NCI-H2107 treated with DMSO at 0.1 percent for 48 hours (cell line): ENCODE measurements at regions not wholly inside any gene's neighbourhood (a gene's known extent, or its start where the extent isn't known, plus 50 kb on each side); places are given as distances from the start of the nearest gene placed in this dataset.

Experiments
- DNase-seq: peaks from one replicate; lab custom pipeline; 2025; ENCODE audit not compliant: unreplicated experiment; lab: John Stamatoyannopoulos, UW

DNA sequence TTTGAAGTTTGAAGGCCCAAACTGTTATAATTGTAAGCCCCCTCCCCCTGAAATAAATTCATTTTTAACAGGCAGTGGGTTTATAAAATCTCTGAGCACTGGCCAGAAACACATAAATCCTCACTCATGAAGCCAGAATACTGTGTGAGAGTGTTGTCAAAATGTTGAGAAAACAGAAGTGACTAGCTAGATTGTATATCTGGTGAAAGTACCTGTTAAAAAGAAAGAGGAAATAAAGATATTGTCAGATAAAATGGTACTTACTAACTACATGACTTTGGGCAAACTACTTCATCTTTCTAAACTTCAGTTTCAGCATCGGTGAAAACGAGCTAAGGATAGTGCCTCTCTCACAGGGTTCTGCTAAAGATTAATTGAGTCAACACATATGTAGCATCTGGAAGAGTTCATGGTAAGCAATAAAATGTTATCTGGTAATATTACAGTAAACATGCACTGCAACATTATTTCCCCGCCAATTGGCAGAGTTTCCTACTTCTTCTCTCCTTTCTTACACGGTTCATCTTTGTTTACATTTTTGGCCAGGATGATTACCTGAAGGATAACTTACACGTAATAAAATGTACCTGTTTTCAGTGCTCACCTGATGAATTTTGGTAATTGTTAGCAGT, 202.5 kb upstream of the CHRM2 start:
- no peak for DNase-seq

- no peak for DNase-seq
These were observed 203.9 kb upstream of the CHRM2 start for GRCh38 chr7:136664537-136664936.

GRCh38 chr7:136657482-136657921, 210.9 kb upstream of the CHRM2 start:
- DNase-seq: no peak

GRCh38 chr7:136656516-136656915, 211.9 kb upstream of the CHRM2 start:
- DNase-seq: no peak

DNA sequence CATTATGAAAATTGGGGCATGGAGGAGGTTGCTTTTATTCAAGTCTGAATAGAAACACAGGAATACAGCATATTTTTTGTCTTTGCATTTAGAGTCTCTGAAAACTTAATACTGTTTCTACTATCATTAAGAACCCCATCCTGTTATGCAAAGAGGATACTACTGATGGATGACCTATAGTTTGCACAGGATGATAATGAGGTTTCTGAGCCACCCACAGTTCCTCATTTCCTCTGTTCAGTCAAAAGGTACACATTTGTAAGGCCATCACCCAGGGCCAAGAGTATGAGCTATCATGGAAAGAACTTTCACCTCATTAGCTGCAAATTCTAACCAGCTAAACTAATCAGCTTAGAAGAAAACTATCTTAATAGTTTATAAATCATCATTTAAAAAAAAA, 213.0 kb upstream of the CHRM2 start:
- no peak for DNase-seq

DNA sequence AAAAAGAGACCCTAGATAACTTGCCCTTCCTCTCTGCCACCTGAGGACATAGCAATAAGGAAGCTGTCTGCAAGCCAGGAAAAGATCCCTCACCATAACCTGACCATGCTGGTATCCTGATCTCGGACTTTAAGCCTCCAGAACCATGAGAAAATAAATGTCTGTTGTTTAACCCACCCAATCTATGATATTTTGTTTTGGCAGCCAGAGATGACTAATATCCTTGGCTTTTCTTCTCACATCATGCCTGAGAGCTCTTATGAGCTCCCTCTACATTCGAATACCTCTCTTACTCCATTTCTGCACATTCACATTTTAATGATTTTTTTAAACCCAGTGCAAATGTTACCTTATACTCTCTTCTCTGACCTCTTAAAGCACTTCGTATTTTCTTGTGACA, 214.0 kb upstream of the CHRM2 start:
- no peak for DNase-seq

DNA sequence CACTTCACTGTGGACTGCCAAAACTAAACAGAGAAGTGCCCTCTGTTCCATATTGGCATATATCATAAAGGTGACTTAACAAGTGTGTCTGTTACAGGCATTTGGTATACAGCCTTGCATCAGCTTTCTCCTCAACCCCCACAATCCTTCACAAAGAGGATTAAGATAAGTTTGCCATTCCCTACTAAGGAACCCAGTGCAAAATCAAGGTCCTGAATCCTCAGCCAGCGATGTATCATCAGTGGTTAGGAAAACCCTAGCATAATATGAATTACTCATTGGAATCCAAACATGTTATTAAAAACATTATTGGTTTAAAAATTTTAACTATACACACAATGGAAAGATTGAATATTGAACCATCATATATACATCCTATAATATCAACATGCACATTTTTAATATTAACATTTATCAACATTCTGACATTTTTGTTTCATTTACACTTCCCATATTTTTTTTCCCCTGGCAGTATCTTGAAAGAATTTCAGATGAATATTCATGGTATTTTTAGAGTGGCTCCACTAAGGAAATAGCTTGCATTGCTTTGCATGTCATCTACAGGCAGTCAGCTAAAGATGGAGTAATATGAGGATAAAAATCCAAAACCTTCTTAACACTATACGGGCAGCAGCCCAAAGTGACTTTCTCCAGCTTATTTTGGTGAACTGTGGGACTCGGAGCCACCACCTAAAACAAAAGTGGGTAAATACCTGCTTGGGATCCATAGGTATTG, 215.6 kb upstream of the CHRM2 start:
- DNase-seq: no peak

GRCh38 chr7:136640977-136641376, 227.5 kb upstream of the CHRM2 start:
- DNase-seq: no peak

- DNase-seq: no peak
These were observed 230.6 kb upstream of the CHRM2 start for GRCh38 chr7:136637813-136638212.

GRCh38 chr7:136635751-136636150, 232.7 kb upstream of the CHRM2 start:
- DNase-seq: no peak

DNA sequence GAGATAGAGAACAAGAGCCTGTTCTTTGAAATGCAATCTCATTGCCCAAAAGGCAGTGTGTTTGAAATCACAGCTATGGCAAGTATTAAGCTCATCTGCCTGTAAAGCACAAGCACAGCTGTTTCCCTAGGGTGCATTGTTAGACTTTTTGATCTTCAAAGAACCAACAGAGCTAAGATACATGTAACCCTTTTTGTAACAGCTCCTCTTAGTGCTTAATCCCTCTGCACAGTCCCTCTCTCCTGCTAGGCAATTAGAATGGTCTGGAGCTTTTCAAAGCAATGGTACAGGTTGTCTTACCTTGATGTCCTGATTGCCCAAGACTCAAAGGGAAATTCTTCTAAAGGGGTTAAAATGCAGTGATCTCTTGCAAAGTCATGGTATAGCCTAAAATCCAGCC, 249.6 kb upstream of the CHRM2 start:
- no peak for DNase-seq

DNA sequence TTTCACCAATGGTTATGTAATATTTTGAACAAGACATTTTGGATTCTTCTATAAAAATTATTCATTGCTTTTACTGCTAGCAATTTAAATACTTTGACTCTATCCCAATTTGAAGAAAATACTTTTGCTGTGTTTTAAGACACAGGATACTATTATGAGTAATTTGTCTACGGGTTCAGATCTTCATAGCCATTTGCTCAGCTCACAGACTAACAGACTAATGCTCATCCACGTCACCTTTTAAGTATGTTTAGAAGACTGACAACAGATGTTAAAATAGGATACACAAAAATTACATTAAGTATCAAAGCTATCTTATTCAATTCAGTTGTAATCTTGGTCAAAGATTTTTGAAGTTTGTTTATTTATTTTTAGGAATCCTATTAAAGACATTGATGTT, 251.3 kb upstream of the CHRM2 start:
- DNase-seq: no peak

GRCh38 chr7:136605532-136606329, 262.7 kb upstream of the CHRM2 start:
- DNase-seq: no peak

- no peak for DNase-seq
These were observed 266.7 kb upstream of the CHRM2 start for GRCh38 chr7:136601772-136602171.

DNA sequence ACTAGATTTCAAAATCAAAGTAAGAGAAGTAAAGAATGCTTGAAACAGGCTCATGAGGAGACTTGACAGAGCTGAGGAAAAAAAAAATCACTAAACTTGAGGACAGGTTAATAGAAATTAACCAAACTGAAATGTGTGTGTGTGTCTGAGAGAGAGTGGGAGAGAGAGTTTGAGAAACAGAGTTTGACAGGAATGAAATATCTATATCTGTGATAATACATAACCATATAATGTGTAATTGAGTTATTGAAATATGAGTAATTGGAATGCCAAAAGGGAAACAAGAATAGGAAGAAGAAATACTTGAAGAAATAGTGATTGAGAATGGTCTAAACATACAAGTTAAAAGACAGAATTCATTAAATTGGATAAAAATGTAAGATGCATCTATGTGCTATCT, 268.0 kb upstream of the CHRM2 start:
- DNase-seq: no peak

DNA sequence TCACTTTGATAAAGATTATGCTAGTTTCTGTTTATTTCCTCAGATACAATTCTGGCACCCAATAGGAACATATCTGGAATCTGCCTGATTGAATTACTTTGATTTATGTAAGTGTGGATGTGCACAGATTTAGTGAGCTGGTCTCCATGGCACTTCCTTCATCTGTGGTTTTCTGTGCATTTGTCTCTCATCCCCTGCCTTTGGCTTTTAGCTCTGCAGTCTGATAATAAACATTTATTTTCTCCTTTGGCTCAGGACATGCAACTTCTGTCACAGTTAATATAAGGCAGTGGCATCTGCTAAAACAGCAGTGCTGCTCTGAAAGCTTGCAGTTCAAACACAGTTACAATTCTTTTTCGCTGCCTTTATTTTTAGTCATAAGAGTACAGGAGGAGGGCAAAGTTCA, 273.7 kb upstream of the CHRM2 start:
- no peak for DNase-seq

GRCh38 chr7:136588216-136588615, 280.2 kb upstream of the CHRM2 start:
- DNase-seq: no peak

DNA sequence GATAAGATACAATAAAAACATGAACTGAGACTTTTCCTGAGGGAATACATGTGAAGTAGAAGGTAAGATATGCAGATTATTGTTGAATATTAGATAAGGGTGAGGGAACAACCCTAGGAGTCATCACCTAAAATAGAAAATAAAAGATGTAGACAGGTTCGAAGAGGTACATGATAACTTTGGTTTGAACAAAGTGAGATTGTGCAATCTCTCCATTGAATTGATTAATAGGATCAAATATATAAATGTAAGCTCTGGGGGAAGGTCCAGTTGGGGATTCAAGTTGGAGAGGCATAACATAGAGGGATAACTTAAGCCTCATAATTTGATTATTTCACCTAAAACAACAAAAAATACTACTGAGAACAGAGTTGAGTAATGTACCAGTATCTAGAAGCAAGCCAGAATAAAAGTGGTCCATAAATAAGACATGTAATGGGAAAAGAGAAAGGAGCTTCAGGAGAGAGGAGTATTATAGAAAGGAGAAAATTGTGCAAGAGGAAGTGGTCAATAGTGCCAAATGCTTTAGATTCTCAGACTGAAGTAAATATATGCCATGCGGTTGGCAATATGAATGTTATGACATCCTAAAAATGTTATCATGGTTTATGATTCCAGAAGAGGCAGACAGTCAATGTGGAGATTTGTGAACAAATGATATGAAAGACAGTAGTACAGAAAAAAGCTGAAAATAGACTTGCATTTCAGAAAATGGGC, 282.3 kb upstream of the CHRM2 start:
- no peak for DNase-seq

- no peak for DNase-seq
These were observed 302.0 kb upstream of the CHRM2 start for GRCh38 chr7:136566491-136566890.

DNA sequence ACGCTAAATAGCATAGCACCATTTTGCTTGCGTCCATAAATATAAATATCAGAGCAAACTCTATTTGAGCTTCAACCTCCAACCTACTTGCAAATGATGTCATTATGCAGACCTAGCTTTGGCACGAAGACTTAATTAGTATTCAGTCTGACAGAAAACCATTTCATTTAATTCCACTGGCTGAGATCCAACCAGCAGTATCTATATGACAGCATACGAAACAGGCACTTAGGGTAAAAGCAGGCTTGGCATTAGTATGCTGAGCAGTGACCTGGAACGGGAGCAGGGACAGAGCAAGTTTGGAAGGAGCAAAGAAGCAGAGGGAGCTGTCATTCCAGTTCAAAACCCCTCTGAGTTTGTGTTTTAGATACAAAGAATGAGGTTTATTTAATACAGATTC, 312.5 kb upstream of the CHRM2 start:
- DNase-seq: no peak

DNA sequence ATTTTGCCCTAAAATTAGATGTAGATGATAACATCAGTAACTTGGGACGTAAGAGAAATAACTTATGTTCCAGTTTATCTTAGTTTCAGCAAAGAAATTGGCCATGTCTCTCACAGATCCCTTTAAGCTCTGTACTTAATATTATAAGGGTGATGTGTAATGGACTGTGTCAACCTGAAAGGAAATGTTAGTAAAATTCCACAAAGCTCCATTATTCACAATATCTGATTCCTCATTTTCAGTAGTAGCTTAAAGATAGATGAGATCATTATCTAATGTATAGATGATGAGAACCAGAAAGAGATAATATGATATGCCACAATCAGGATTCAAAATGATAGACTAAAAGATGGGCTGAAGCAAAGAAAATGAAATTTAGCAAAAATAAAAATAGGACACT, 316.8 kb upstream of the CHRM2 start:
- DNase-seq: no peak
